Prostate gland (tissue), 2 donors: ENCODE measurements at regions not wholly inside any gene's neighbourhood (a gene's known extent, or its start where the extent isn't known, plus 50 kb on each side); places are given as distances from the start of the nearest gene placed in this dataset.

Experiments
- POLR2A ChIP-seq: fragments of 450-650 bp; IDR thresholded peaks from one replicate; pipeline ENCODE4 v1.6.1; 2016; ENCODE audit warnings: antibody characterized with exemption, mild to moderate bottlenecking
- POLR2AphosphoS5 ChIP-seq: sonication (generic); formaldehyde crosslinking; IDR thresholded peaks from one replicate; pipeline ENCODE4 v1.6.1; 2017; ENCODE audit warnings: antibody characterized with exemption
- TF ChIP-seq, protein P1 (sequence below), 4 experiments: fragments of 200-600 bp in 2 of 4; fragments of 450-650 bp in 2 of 4; sonication (generic) in 2 of 4; IDR thresholded peaks; 1 replicate in 3 of 4; 2 replicates in 1 of 4; pipeline ENCODE4 v1.5.1; 2016 to 2019; ENCODE audit warnings: antibody characterized with exemption in 4 of 4, mild to moderate bottlenecking in 2 of 4, moderate library complexity in 2 of 4

DNA sequence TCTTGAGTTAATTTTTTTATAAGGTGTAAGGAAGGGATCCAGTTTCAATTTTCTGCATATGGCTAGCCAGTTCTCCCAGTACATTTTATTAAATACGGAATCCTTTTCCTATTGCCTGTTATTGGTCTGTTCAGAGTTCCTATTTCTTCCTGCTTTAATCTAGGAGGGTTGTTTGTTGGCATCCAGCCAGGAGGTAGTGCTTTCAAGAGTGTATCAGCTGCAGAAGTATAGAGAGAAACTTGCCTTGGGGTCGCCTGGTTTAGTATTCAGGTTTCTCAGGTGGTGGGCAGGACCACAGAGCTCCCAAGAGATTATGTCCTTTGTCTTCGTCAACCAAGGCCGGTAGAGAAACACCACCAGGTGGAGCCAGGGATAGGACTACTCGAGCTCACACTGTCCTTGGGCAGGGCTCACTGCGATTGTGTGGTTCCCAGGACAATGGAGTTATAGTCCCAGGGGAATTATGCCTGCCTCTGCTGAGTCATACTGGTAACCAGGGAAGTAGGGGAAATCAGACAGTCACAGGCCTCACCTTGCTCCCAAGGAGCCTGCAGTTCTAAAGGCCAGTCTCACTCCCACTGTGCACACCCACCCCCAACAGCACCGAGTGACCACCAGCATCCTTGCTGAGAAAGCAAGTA, 168.1 kb downstream of the VSIG4 start:
- TF ChIP-seq, protein P1, sequence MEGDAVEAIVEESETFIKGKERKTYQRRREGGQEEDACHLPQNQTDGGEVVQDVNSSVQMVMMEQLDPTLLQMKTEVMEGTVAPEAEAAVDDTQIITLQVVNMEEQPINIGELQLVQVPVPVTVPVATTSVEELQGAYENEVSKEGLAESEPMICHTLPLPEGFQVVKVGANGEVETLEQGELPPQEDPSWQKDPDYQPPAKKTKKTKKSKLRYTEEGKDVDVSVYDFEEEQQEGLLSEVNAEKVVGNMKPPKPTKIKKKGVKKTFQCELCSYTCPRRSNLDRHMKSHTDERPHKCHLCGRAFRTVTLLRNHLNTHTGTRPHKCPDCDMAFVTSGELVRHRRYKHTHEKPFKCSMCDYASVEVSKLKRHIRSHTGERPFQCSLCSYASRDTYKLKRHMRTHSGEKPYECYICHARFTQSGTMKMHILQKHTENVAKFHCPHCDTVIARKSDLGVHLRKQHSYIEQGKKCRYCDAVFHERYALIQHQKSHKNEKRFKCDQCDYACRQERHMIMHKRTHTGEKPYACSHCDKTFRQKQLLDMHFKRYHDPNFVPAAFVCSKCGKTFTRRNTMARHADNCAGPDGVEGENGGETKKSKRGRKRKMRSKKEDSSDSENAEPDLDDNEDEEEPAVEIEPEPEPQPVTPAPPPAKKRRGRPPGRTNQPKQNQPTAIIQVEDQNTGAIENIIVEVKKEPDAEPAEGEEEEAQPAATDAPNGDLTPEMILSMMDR (IDR thresholded peaks at IDR 0.05): no peak
- TF ChIP-seq POLR2A: no peak
- no peak for TF ChIP-seq POLR2AphosphoS5
